ENCODE measurements at regions not wholly inside any gene's neighbourhood (a gene's known extent, or its start where the extent isn't known, plus 50 kb on each side); places are given as distances from the start of the nearest gene placed in this dataset.

DNA sequence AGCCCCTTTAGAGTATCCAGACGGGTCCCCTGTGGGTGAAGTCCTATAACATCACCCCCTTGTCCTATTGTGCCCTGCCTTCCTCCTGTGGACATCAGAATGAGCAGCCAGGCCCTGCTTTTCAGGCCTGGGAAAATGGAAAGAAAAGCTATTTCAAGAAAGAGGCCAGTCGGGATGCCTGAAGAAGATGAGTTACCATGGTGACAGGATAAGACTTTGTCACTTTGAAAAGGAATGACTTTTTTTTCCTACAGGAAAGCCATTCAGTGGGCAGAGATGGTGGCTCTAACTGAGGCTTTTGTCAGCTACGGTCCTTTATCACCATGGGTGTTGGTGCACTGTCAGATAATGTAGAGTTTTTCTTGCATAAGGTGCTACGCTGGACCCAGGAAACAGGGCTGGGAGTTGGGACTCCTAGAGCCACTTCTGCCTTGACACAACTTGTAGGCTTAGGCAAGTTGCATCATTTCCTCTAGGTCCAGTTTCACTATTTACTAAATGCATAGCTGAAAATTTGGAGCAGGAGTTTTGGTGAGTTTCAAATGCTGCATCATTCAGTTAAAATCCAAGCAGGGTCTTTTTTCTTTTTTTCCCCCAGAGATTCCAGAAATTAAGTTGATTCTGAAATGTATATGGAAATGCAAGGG, 179.0 kb upstream of the ADRA1D start:
- FAIRE-seq, result no peak

DNA sequence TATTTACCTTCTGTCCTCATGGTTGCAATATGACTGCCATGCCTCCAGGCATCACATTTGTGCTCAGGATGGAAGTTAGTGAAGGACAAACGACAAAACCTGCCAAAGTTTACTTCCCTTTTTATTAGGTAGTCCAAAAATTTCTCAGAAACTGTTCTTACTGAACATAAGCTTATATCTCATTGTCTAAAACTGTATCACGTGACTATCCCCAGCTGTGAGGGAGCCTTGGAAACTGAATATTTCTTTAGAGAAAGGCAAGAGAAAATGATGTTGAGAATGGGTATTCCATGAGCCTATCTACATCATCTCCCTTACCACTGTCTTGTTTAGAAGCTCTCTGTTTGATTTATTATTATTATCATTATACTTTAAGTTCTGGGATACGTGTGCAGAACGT, 169.1 kb upstream of the ADRA1D start:
- FAIRE-seq, result no peak

DNA sequence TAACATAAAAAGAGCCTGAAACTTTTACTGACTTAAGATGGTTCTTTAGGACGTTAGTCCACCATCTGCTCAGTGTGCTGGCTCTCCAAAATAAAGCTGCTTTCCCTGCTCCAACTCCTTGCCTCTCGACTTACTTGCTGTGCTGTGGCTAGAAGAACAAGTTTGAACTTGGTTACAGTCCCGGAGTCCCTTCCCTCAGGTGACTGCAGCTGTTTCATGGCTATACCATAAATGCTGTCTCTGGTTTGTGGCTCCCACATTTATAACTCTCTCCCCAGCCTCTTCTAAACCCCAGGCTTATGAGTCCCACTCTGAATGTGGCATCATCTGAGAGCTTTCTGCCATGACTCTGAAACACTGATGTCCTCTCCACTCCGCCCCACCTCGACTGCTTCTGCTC, 166.2 kb upstream of the ADRA1D start:
- no peak for FAIRE-seq

DNA sequence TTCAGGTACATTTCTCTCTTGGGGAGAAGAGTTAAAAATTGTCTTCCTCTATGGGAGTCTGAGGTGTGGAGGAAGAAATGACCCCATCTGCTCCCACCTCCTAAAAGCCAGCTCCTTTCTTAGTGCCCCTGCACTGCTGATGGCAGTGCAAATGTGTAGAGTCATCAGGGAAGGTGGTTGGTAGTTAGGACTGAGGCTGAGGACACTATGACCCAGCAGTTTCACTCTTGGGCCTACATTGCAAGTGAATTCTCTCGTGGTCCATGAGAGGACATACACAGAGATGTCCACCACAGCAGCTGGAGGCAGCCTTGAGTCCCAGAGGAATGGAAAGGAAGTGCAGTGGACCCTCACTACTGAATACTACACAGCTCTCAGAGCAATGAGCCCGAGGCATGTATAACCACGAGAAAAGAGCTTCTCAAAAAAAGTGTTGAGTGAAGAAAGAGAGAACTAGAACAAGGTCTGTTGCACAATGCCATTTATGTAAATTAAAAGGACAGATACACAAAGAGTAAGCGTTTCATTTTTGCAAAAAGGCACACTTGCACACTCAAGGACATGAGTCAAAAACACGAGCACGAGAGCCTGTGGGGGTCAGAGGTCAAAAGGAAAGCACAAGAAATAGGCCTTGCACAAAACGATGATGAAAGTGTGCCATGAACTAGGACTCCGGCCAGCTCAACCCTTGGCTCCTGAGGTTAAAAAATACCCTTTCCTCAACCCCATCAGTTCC, 164.4 kb upstream of the ADRA1D start:
- FAIRE-seq, result no peak

DNA sequence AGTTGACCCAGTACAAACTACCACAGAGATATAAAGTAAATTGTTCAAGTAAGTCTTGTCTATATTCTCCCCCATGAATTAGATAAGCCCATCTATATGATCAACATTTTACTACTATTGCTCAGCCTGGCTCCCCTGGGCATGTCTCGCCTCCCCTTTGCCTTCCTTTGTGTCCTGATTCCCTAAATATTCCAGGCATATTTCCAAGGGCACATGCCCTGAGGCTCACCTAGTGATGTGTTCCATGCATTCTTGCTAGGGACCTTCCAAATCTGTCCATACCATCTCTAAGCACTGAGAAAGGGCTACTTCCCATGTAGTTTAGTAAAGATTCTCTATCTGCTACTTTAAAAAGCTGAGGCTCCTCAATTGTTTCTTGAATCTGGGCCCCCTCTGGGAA, 163.1 kb upstream of the ADRA1D start:
- no peak for FAIRE-seq

DNA sequence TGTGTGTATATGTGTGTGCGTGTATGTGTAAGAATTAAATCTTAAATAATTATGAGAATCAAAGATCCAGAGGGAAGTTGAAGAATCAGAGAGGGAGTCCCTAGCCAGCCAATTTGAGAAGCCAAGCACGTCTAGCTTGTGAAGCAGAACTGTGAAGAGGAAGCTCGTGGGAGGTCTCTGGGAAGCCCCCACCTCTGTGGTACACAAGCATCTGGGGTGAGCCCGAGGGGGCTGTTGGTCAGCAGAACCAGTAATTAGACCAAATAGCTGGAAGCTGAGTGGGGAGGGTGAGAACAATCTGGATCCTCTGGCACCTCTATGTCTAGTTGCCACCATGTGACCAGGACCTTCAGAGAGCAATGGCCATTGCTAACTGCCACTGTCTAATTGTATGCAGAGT, 162.7 kb upstream of the ADRA1D start:
- no peak for FAIRE-seq

GRCh38 chr20:4406627-4407026, 157.5 kb upstream of the ADRA1D start:
- no peak for FAIRE-seq

DNA sequence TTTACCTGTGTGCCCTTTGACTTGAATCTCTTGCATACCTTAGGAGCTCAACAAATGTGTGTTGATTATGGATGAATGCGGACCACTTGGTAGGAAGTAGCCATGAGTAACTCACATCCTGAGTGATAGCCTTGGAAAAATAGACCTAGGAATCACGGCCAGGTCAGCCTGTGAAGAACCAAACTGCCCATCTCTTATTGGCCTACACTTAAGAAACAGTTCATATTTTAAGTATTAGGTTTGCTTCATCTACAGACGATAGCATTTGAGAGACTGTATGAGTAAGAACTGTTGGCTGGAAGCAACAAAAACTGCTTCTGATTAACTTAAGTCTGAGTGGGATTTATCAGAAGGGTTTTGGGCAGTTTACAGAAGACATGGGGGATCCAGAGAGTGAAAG, 152.5 kb upstream of the ADRA1D start:
- FAIRE-seq, result no peak

DNA sequence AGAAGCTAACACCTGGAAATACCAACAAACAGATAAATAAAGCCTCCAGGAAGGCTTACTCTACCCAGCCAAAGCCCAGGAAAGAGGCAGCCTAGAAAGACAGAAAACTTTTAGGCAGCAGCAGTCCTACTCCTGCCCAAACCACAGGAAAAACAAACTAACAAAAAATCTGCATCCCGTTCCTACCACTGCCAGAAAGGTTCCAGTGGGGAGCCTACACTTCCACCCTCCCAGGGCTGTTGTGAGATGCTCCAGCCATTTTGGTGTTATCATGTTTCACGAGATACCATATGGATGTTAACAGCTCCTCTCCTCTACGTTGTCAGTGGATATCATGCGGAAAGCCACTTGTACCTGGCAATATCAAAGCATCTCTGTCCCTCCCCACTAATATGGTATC, 135.9 kb upstream of the ADRA1D start:
- no peak for FAIRE-seq

- FAIRE-seq, result no peak
Observed at GRCh38 chr20:4383961-4384360, 134.9 kb upstream of the ADRA1D start.

DNA sequence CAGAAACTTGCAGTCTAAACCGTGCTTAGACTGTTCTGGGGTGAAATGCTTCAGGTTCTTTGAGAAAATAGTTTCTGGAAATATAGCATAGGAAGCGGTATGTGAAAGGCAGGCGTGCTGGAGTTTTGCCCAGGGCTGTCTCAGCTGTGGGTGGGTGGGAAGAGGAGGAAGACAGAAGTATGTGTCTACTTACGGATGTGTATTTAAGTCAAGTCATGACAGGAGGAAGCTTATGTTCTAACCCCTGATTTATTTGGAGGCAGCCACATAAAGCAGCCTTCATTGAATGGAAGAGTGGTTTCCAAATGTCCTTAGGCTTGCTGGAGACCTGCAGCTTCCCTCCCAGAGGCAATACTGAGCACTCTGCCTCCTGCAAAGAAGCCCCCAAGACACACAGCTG, 126.8 kb upstream of the ADRA1D start:
- no peak for FAIRE-seq

- FAIRE-seq, result no peak
Observed at GRCh38 chr20:4373454-4373853, 124.4 kb upstream of the ADRA1D start.

- FAIRE-seq, result no peak
Observed at GRCh38 chr20:4371623-4372251, 122.7 kb upstream of the ADRA1D start.

- FAIRE-seq, result no peak
Observed at GRCh38 chr20:4370851-4371250, 121.8 kb upstream of the ADRA1D start.

DNA sequence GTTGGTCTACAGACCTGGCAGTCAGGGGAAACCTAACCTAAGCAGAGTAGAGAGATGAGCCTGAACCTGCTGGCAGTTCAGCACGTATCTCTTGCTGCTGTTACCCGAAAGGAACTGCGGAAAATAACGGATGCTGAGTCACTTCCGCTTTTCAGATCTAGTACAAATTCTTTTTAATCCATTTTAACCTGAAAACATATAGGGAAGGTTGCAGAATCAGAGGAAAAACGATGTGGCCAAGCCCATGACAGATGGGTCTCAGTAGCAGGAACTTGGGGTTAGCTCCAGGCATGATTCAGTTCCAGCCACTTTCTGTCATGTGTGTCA, 120.7 kb upstream of the ADRA1D start:
- no peak for FAIRE-seq

DNA sequence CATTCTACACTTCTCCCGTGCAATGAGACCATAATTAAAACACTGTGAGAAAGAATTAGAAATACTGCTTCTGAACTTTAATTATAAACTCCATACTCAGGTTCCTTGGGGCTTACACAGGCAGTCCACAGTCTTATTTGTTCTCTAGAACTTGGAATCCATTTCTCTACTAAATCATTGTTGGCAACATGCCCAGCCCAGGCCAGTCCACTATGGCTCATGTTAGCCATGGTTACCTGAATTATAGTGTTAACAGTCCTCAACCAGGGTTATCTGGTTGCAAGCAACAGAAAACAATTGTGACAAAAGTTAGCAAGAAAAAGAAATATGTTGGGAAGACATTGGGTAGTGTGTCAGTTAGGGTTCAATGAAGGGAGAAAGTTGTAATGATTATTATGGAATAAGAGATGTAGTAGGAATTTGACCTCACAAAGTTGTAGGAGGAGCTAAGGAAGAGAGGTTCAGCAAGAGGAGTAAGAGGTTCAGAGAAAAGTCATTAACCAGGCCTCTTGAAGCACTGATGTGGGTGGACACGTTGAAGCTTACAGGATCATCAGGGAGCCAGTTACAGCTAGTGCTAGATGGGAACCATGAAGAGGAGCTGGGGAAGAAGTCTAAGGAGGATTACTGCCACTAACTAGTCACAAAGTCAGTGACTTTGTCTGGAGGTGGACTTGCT, 120.2 kb upstream of the ADRA1D start:
- no peak for FAIRE-seq

DNA sequence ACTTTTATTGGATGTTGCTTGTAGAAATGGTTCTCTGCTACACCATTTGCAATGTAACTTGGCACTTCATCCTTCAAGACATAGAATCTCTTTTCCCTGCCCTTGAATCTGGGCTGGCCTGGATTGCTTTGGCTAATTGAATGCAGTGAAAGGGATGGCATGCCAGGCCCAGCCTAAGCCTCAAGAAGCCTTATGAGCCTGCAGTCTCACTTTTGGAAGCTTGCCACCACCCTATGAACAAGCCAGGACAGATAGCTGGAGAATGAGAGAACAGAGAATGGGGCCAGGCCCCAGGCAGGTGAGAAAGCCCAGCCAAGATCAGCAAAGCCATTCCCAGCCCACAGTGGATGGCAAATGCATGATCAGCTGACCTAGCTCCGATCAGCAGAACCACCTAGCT, 117.0 kb upstream of the ADRA1D start:
- FAIRE-seq, result no peak

DNA sequence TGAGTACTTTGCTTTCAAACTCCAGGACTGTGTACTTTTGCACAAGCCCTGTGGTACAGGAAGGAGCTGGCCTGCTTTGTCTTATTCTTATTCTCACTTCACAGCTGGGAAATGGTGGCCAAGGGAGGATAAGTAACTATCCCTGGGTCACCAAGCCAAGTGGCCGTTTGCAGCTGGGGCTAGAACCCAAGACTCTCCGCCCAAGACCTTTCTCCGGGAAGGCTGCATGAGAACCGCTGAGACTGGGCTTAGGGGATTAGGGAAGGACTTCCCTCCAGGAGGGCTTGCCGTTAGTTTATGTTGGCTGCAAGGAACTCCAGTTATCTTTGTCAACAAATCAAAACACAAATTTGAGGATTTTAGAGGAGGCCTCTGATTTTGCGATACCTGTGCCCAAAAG, 109.5 kb upstream of the ADRA1D start:
- FAIRE-seq, result no peak

DNA sequence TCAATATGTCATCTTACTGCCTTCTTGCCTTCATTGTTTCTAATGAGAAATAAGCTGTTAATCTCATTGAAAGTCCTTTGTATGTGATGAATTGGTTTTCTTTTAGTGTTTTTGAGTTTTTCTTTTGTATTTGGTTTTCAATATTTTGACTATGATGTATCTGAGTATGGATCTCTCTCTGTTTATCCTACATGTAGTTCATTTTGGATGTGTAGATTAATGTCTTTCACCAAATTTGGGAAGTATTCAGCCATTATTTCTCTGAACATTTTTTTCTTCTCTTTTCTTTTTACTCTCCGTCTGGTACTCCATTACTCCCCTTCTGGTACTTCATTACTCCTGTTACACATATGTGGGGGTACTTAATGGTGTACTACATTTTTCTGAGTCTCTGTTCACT, 103.3 kb upstream of the ADRA1D start:
- no peak for FAIRE-seq

DNA sequence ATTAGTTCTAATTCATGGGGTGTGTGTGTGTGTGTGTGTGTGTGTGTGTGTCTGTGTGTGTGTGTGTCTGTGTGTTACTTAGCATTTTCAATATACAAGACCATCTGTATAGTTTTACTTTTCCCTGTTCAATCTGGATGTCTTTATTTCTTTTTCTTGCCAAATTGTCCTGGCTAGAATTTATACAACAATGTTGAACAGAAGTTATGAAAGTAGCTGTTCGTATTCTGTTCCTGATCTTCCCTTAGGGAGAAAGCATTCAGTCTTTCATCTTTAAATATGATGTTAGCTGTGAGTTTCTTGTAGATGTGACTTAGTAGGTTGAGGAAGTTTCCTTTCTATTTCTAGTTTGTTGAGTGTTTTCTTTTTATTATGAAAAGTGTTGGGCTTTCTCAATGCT, 101.0 kb upstream of the ADRA1D start:
- no peak for FAIRE-seq

- no peak for FAIRE-seq
Observed at GRCh38 chr20:4344670-4345069, 95.6 kb upstream of the ADRA1D start.

GRCh38 chr20:4342609-4343008, 93.5 kb upstream of the ADRA1D start:
- no peak for FAIRE-seq

GRCh38 chr20:4341804-4342485, 92.9 kb upstream of the ADRA1D start:
- FAIRE-seq, result no peak

Data from colon (tissue), 2 donors.